ENCODE measurements at regions not wholly inside any gene's neighbourhood (a gene's known extent, or its start where the extent isn't known, plus 50 kb on each side); places are given as distances from the start of the nearest gene placed in this dataset.

DNA sequence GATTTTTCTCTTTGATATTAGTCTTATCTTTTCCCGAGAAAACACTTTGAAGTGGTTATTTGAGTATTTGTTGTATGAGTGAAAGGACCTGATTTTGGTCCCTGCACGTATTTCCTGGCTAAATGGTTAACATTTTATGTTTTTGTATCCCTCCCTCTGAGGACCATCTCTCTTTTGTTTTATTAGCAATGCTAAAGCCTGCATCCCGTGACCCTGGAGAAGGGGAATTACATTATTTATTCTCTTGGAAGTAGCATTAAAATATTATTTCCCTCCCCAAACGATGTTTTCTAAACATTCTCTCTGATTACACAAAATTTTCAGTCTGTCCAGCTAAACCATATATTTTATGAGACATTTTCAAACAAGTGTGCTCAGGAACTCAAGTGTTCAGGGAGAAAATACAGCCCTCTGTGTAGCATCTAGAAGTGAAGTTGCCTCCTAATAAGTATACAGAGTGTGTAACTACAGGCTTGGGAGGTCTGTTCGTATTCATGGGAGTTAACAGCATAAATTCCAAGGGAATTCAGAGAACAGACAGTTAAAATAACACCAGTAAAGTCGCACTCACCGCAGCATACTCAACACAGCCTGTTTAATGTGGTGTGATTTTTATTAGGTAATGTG, 163.8 kb upstream of the NPVF start:
- BruUV-seq (replicated peaks), result no TSS peak
- ChIA-PET POLR2A (no interaction called here), RAD21 (ENCODE audit: low non-redundant PET in 1 of 2, low total read pairs in 2 of 2, uncharacterized antibody in 2 of 2, unreplicated experiment in 2 of 2) (interaction anchor here in 1 of 2 experiments (0.8 kb wide), 1 partner anchor 174 kb away, joined by 4 read pairs; no protein-coding TSS in a partner anchor), CTCF (interaction anchor here (0.6 to 4.5 kb wide), 10 partner anchors 7 to 462 kb away, joined by 3 to 93 read pairs (median 4); no protein-coding TSS in a partner anchor)
- no peaks in the 10 kb centered on the region for H3K4me1 ChIP-seq (ENCODE audit: control insufficient read depth in 1 of 2, insufficient read depth in 2 of 2, low read length in 2 of 2)
- H3K4me3 ChIP-seq (replicated peaks in 1 of 2; ENCODE audit: low read depth in 1 of 2, low read length in 2 of 2), result no peak overlapping the region
- no peak for DNase-seq (ENCODE audit: low read depth, low spot score)
- no peaks in the 10 kb centered on the region for H3K36me3 ChIP-seq (ENCODE audit: control insufficient read depth in 1 of 2, insufficient read depth in 2 of 2, low read length in 2 of 2)
- H3K4me2 ChIP-seq (ENCODE audit: low read length), result no peak overlapping the region
- H3K79me2 ChIP-seq (ENCODE audit: insufficient read depth, low read length), result no peaks in the 10 kb centered on the region
- no peaks in the 10 kb centered on the region for H3K9me2 ChIP-seq (ENCODE audit: insufficient read depth)
- intact Hi-C loops (cut with micrococcal nuclease), result loop anchor here (1.0 to 2.0 kb wide), 2 partner anchors 174 to 459 kb away; no protein-coding TSS in a partner anchor
- H3K27me3 ChIP-seq (ENCODE audit: insufficient read depth, low read length), result peaks cover 41% of the 10 kb centered on the region
- no peak overlapping the region for H3K27ac ChIP-seq (ENCODE audit: low read depth, low read length)
- ATAC-seq, result no peak
- H3K9me3 ChIP-seq (ENCODE audit: control insufficient read depth in 1 of 2, insufficient read depth in 1 of 2, low read depth in 1 of 2, low read length in 2 of 2), result no peaks in the 10 kb centered on the region
- no peak overlapping the region for H3K9ac ChIP-seq (ENCODE audit: low read length)
- TF ChIP-seq RAD21 (IDR thresholded peaks at IDR 0.05; ENCODE audit: low read depth) (no peak), SP1 (IDR thresholded peaks at IDR 0.05; ENCODE audit: low read depth) (no peak), CEBPB (IDR thresholded peaks at IDR 0.05; ENCODE audit: low read depth) (no peak), ZNF274 (IDR thresholded peaks at IDR 0.05; ENCODE audit: low read depth, low read length) (no peak), YY1 (IDR thresholded peaks at IDR 0.05; ENCODE audit: extremely low read depth, insufficient replicate concordance, low read depth, low read length) (no peak), FOSL1 (IDR thresholded peaks at IDR 0.05; ENCODE audit: low read depth) (no peak)
- TF ChIP-seq, protein P1, sequence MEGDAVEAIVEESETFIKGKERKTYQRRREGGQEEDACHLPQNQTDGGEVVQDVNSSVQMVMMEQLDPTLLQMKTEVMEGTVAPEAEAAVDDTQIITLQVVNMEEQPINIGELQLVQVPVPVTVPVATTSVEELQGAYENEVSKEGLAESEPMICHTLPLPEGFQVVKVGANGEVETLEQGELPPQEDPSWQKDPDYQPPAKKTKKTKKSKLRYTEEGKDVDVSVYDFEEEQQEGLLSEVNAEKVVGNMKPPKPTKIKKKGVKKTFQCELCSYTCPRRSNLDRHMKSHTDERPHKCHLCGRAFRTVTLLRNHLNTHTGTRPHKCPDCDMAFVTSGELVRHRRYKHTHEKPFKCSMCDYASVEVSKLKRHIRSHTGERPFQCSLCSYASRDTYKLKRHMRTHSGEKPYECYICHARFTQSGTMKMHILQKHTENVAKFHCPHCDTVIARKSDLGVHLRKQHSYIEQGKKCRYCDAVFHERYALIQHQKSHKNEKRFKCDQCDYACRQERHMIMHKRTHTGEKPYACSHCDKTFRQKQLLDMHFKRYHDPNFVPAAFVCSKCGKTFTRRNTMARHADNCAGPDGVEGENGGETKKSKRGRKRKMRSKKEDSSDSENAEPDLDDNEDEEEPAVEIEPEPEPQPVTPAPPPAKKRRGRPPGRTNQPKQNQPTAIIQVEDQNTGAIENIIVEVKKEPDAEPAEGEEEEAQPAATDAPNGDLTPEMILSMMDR (IDR thresholded peaks at IDR 0.05 in 2 of 3, conservative IDR thresholded peaks at IDR 0.05 in 1 of 3; ENCODE audit: borderline replicate concordance in 1 of 3, insufficient read depth in 1 of 3, low read depth in 2 of 3, low read length in 2 of 3), result no peak
- no peaks in the 10 kb centered on the region for H4K20me1 ChIP-seq (ENCODE audit: insufficient read depth)
- no peak overlapping the region for H2AFZ ChIP-seq (ENCODE audit: low read depth, low read length, poor library complexity, severe bottlenecking)

Data from HCT116 (cell line).